Caco-2 (cell line): ENCODE measurements at regions not wholly inside any gene's neighbourhood (a gene's known extent, or its start where the extent isn't known, plus 50 kb on each side); places are given as distances from the start of the nearest gene placed in this dataset.

Experiments used
- BruUV-seq: library from RNA; stranded (reverse); fragments of 400-500 nt; replicated peaks from 2 replicates; lab custom pipeline; 2021; lab: Mats Ljungman, UMichigan
- CTCF ChIA-PET: fragments of 300-600 bp; sonication (Branson Sonifier 250); formaldehyde crosslinking; loops from one replicate; lab custom pipeline; 2022; ENCODE audit warnings: antibody characterized with exemption; lab: Charles Lee
- POLR2A ChIA-PET: fragments of 300-600 bp; sonication (Branson Sonifier 250); formaldehyde crosslinking; loops from one replicate; lab custom pipeline; 2022; ENCODE audit warnings: antibody characterized with exemption; lab: Charles Lee
- DNase-seq, 2 experiments: peaks; one replicate each; pipeline versions ENCODE4 v3.0.0 to v3.0.0-alpha.2; 2020 to 2022
- H3K27me3 ChIP-seq: replicated peaks from 2 replicates; pipeline ENCODE4 v1.6.0; 2011; ENCODE audit warnings: low read length; ENCODE audit not compliant: control insufficient read depth, insufficient read depth
- H3K36me3 ChIP-seq: 2 replicates; pipeline ENCODE4 v1.5.1; 2011; ENCODE audit warnings: low read length; ENCODE audit not compliant: control insufficient read depth, insufficient read depth
- H3K4me1 ChIP-seq: fragments of 250-450 bp; sonication (Bioruptor Pico); 2 replicates; pipeline ENCODE4 v1.5.1; 2020; ENCODE audit warnings: mild to moderate bottlenecking
- H3K4me3 ChIP-seq: 2 replicates; pipeline ENCODE4 v1.5.1; 2011; ENCODE audit warnings: low read depth, mild to moderate bottlenecking, control low read depth, low read length
- H3K9me3 ChIP-seq: fragments of 250-450 bp; sonication (Bioruptor Pico); 2 replicates; pipeline ENCODE4 v1.5.1; 2020; ENCODE audit warnings: mild to moderate bottlenecking, moderate library complexity
- H3K27ac Mint-ChIP-seq: one replicate; pipeline ENCODE4 v1.8.0; 2022; ENCODE audit warnings: mixed read lengths; ENCODE audit not compliant: unreplicated experiment
- H3K27me3 Mint-ChIP-seq: one replicate; pipeline ENCODE4 v1.8.0; 2022; ENCODE audit warnings: mixed read lengths; ENCODE audit not compliant: insufficient read depth, unreplicated experiment
- H3K36me3 Mint-ChIP-seq: one replicate; pipeline ENCODE4 v1.8.0; 2022; ENCODE audit warnings: mild to moderate bottlenecking, mixed read lengths; ENCODE audit not compliant: insufficient read depth, unreplicated experiment
- H3K4me1 Mint-ChIP-seq: one replicate; pipeline ENCODE4 v1.8.0; 2022; ENCODE audit warnings: low read depth, mixed read lengths; ENCODE audit not compliant: unreplicated experiment
- H3K4me3 Mint-ChIP-seq: one replicate; pipeline ENCODE4 v1.8.0; 2022; ENCODE audit warnings: mild to moderate bottlenecking, moderate library complexity, mixed read lengths; ENCODE audit not compliant: unreplicated experiment
- H3K9me3 Mint-ChIP-seq: one replicate; pipeline ENCODE4 v1.8.0; 2022; ENCODE audit warnings: mixed read lengths; ENCODE audit not compliant: unreplicated experiment
- intact Hi-C: fragments of 100-400 bp; cut with micrococcal nuclease; formaldehyde crosslinking; loops from one replicate; pipeline ENCODE4 v1.10.0; 2022; ENCODE audit not compliant: unreplicated experiment
- TF ChIP-seq, protein P1 (sequence below), 2 experiments: fragments of 200-600 bp in 1 of 2; IDR thresholded peaks; 1 replicate in 1 of 2; 2 replicates in 1 of 2; pipeline versions ENCODE4 v1.5.1 to v1.8.0; 2011 to 2022; ENCODE audit warnings: antibody characterized with exemption in 1 of 2, control low read depth in 1 of 2, inconsistent platforms in 1 of 2, low read depth in 1 of 2, low read length in 1 of 2, mild to moderate bottlenecking in 1 of 2, moderate library complexity in 1 of 2; ENCODE audit not compliant: insufficient read depth in 1 of 2, severe bottlenecking in 1 of 2, unreplicated experiment in 1 of 2

DNA sequence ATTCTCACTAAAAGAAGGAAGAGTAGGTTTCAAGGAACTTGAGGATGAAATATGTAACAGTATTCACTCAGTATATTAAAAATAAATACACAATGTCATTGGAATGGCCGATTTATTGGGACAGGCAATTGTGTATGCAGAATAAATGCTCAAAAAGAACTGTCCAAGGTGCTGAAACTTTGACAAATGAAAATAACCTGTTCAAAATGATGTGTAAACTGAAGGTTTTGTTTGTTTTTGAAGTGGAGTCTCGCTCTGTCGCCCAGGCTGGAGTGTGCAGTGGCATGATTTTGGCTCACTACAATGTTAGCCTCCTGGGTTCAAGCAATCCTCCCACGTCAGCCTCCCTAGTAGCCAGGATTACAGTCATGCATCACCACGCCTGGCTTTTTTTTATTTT lies 318.7 kb upstream of the RBFOX1 start:
- H3K27ac Mint-ChIP-seq: no peak overlapping the region
- ChIA-PET POLR2A (no interaction called here), CTCF (no interaction called here)
- no peaks in the 10 kb centered on the region for H3K27me3 ChIP-seq
- no peak overlapping the region for H3K4me3 ChIP-seq
- peaks cover 8% of the 10 kb centered on the region for H3K27me3 Mint-ChIP-seq
- DNase-seq: peak in 1 of 2 experiments; percentile 33
- peaks cover 6% of the 10 kb centered on the region for H3K9me3 Mint-ChIP-seq
- H3K4me1 ChIP-seq: no peaks in the 10 kb centered on the region
- H3K36me3 ChIP-seq: no peaks in the 10 kb centered on the region
- TF ChIP-seq, protein P1, sequence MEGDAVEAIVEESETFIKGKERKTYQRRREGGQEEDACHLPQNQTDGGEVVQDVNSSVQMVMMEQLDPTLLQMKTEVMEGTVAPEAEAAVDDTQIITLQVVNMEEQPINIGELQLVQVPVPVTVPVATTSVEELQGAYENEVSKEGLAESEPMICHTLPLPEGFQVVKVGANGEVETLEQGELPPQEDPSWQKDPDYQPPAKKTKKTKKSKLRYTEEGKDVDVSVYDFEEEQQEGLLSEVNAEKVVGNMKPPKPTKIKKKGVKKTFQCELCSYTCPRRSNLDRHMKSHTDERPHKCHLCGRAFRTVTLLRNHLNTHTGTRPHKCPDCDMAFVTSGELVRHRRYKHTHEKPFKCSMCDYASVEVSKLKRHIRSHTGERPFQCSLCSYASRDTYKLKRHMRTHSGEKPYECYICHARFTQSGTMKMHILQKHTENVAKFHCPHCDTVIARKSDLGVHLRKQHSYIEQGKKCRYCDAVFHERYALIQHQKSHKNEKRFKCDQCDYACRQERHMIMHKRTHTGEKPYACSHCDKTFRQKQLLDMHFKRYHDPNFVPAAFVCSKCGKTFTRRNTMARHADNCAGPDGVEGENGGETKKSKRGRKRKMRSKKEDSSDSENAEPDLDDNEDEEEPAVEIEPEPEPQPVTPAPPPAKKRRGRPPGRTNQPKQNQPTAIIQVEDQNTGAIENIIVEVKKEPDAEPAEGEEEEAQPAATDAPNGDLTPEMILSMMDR (IDR thresholded peaks at IDR 0.05; ENCODE audit: insufficient read depth in 1 of 2, low read depth in 1 of 2, low read length in 1 of 2, severe bottlenecking in 1 of 2, unreplicated experiment in 1 of 2): no peak
- intact Hi-C loops: no loop called here
- H3K4me1 Mint-ChIP-seq: no peaks in the 10 kb centered on the region
- no peaks in the 10 kb centered on the region for H3K36me3 Mint-ChIP-seq
- no peak overlapping the region for H3K4me3 Mint-ChIP-seq
- H3K9me3 ChIP-seq: no peaks in the 10 kb centered on the region
- BruUV-seq: no TSS peak

DNA sequence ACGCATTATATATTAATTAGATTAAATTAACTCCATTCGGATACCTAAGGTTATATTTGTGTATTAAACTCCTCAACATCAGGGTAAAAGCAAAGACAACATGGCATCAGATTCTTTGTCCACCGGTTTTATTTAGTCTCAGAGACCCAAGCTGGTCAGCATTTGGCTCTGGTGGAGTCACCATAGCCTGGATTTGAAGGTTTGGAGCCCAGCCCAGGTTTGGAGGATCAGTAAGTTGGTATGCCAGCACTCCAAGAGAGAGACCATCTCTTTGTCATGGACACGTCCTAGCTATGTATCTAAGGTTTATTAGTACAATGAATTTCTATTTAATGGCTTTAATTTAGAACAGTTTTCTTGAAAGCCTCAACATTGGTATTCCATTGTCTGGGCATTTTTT lies 328.4 kb upstream of the RBFOX1 start:
- Mint-ChIP-seq H3K4me3 (no peak overlapping the region), H3K27ac (no peak overlapping the region), H3K4me1 (no peaks in the 10 kb centered on the region), H3K27me3 (peaks cover 4% of the 10 kb centered on the region), H3K9me3 (peaks cover 7% of the 10 kb centered on the region), H3K36me3 (no peaks in the 10 kb centered on the region)
- Histone ChIP-seq H3K9me3 (no peaks in the 10 kb centered on the region), H3K4me3 (no peak overlapping the region), H3K4me1 (no peaks in the 10 kb centered on the region), H3K36me3 (no peaks in the 10 kb centered on the region), H3K27me3 (no peaks in the 10 kb centered on the region)
- intact Hi-C loops: no loop called here
- no TSS peak for BruUV-seq
- ChIA-PET CTCF (no interaction called here), POLR2A (no interaction called here)
- TF ChIP-seq, protein P1 (IDR thresholded peaks at IDR 0.05; ENCODE audit: insufficient read depth in 1 of 2, low read depth in 1 of 2, low read length in 1 of 2, severe bottlenecking in 1 of 2, unreplicated experiment in 1 of 2): no peak
- no peak for DNase-seq

DNA sequence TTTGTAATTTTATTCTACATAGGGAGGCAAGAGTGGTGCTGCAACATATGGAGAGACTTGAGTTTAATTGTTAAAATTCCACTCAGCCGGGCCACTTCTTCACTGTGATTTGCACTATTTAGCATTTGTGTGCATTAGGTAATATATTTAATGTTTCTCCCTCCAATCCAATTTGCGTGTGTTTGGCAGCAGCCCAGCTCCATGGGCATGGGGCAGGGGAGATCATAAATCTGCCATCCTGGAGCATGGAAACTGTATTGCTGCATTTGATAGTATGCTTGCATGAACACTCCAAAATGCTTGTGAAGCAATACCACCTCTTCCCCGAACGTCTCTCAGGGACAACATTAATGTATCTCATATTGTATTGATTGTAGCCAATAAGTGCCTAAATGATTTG lies 339.1 kb upstream of the RBFOX1 start:
- Mint-ChIP-seq H3K9me3 (no peaks in the 10 kb centered on the region), H3K4me1 (no peaks in the 10 kb centered on the region), H3K27me3 (peaks cover 6% of the 10 kb centered on the region), H3K4me3 (no peak overlapping the region), H3K27ac (no peak overlapping the region), H3K36me3 (no peaks in the 10 kb centered on the region)
- no peaks in the 10 kb centered on the region for H3K4me1 ChIP-seq
- ChIA-PET POLR2A (no interaction called here), CTCF (no interaction called here)
- H3K36me3 ChIP-seq: no peaks in the 10 kb centered on the region
- no peaks in the 10 kb centered on the region for H3K27me3 ChIP-seq
- TF ChIP-seq, protein P1 (IDR thresholded peaks at IDR 0.05; ENCODE audit: insufficient read depth in 1 of 2, low read depth in 1 of 2, low read length in 1 of 2, severe bottlenecking in 1 of 2, unreplicated experiment in 1 of 2): no peak
- BruUV-seq: no TSS peak
- intact Hi-C loops: no loop called here
- H3K9me3 ChIP-seq: no peaks in the 10 kb centered on the region
- no peak for DNase-seq
- H3K4me3 ChIP-seq: no peak overlapping the region
